CD8-positive, alpha-beta memory T cell (primary cell): ENCODE measurements at regions not wholly inside any gene's neighbourhood (a gene's known extent, or its start where the extent isn't known, plus 50 kb on each side); places are given as distances from the start of the nearest gene placed in this dataset.
"Not testable (repeated sequence)": the region's sequence is repeated elsewhere in the genome, so short reads cannot be mapped to it uniquely, and the experiment has no call there.

Experiments used
- CTCF ChIA-PET: fragments of 350-600 bp; sonication (Branson Sonifier 250); formaldehyde crosslinking; loops from one replicate; lab custom pipeline; 2021; ENCODE audit warnings: antibody characterized with exemption; lab: Charles Lee
- POLR2A ChIA-PET: fragments of 350-600 bp; sonication (Branson Sonifier 250); formaldehyde crosslinking; loops from one replicate; lab custom pipeline; 2021; ENCODE audit warnings: antibody characterized with exemption; lab: Charles Lee
- DNase-seq, 5 donors: peaks; one replicate each; pipeline versions ENCODE4 v3.0.0 to v3.0.0-alpha.2; 2020 to 2022; ENCODE audit warnings: mixed read lengths in 1 of 5
- H3K27ac ChIP-seq: one replicate; pipeline ENCODE4 v1.7.0; 2013; ENCODE audit warnings: low read depth, mild to moderate bottlenecking, low read length, moderate library complexity
- H3K27me3 ChIP-seq: 2 replicates; pipeline ENCODE4 v1.7.0; 2013; ENCODE audit warnings: low read length, mild to moderate bottlenecking; ENCODE audit not compliant: insufficient read depth, poor library complexity, severe bottlenecking
- H3K36me3 ChIP-seq: 2 replicates; pipeline ENCODE4 v1.7.0; 2013; ENCODE audit warnings: mild to moderate bottlenecking, low read length, moderate library complexity; ENCODE audit not compliant: insufficient read depth
- H3K4me1 ChIP-seq: 2 replicates; pipeline ENCODE4 v1.7.0; 2013; ENCODE audit warnings: mild to moderate bottlenecking, low read length, moderate library complexity; ENCODE audit not compliant: insufficient read depth
- H3K4me3 ChIP-seq: 2 replicates; pipeline ENCODE4 v1.7.0; 2013; ENCODE audit warnings: mild to moderate bottlenecking, low read length
- H3K9me3 ChIP-seq: 2 replicates; pipeline ENCODE4 v1.7.0; 2013; ENCODE audit warnings: mild to moderate bottlenecking, low read length
- H3K27ac Mint-ChIP-seq, 8 donors: one replicate each; pipeline ENCODE4 v1.8.0; 2020 to 2021; ENCODE audit warnings: mixed read lengths in 8 of 8, mild to moderate bottlenecking in 6 of 8, inconsistent platforms in 3 of 8, moderate library complexity in 3 of 8
- H3K27me3 Mint-ChIP-seq, 2 donors: one replicate each; pipeline ENCODE4 v1.8.0; 2020 to 2021; ENCODE audit warnings: mixed read lengths in 2 of 2, mild to moderate bottlenecking in 1 of 2, moderate library complexity in 1 of 2
- H3K36me3 Mint-ChIP-seq, 3 donors: one replicate each; pipeline ENCODE4 v1.8.0; 2020 to 2021; ENCODE audit warnings: mixed read lengths in 3 of 3, inconsistent platforms in 1 of 3, mild to moderate bottlenecking in 1 of 3
- H3K4me1 Mint-ChIP-seq, 3 donors: one replicate each; pipeline ENCODE4 v1.8.0; 2020 to 2021; ENCODE audit warnings: mixed read lengths in 3 of 3, inconsistent platforms in 1 of 3, mild to moderate bottlenecking in 1 of 3
- H3K4me3 Mint-ChIP-seq, 7 donors: one replicate each; pipeline ENCODE4 v1.8.0; 2020 to 2021; ENCODE audit warnings: mixed read lengths in 7 of 7, mild to moderate bottlenecking in 6 of 7, moderate library complexity in 4 of 7, inconsistent platforms in 2 of 7
- H3K9me3 Mint-ChIP-seq, 5 donors: one replicate each; pipeline ENCODE4 v1.8.0; 2020 to 2022; ENCODE audit warnings: mixed read lengths in 5 of 5, mild to moderate bottlenecking in 3 of 5, moderate library complexity in 2 of 5, inconsistent platforms in 1 of 5

DNA sequence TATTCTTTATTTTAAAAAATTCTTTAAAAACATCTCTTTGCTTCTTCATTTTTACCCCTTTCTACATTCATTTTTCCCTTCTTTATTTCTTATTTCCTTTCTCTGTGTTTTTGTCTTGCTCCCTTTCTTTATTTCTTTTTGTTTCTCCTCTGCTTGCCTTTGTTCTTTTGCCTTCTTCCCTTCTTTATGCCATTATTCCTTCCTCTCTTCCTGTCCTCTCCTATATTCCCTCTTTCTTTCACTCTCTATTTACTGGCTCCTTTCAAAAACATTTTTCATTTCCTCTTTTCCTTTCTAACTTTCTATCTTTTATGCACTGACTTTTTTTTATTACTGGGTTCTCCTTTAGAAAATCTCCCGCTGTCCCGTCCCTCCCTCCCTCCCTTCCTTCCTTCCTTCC, 102.2 kb downstream of the RBMX2 start:
- peaks cover 0 to 8% of the 10 kb centered on the region in 2 donors for H3K27me3 Mint-ChIP-seq
- peaks cover 0 to 1% (median 0%) of the 10 kb centered on the region in 3 donors for H3K36me3 Mint-ChIP-seq
- no peaks in the 10 kb centered on the region for H3K36me3 ChIP-seq
- no peaks in the 10 kb centered on the region for H3K4me1 ChIP-seq
- no peaks in the 10 kb centered on the region for H3K27me3 ChIP-seq
- ChIA-PET CTCF (no interaction called here), POLR2A (no interaction called here)
- no peaks in the 10 kb centered on the region for H3K4me1 Mint-ChIP-seq
- no peak overlapping the region for H3K27ac Mint-ChIP-seq
- no peak overlapping the region for H3K4me3 ChIP-seq
- no peaks in the 10 kb centered on the region for H3K9me3 ChIP-seq
- no peak for DNase-seq
- H3K9me3 Mint-ChIP-seq, result no peaks in the 10 kb centered on the region
- no peak overlapping the region for H3K4me3 Mint-ChIP-seq
- no peak overlapping the region for H3K27ac ChIP-seq

GRCh38 chrX:130507015-130507414, 105.2 kb downstream of the RBMX2 start:
- Histone ChIP-seq H3K4me3 (no peak overlapping the region), H3K27me3 (no peaks in the 10 kb centered on the region), H3K4me1 (no peaks in the 10 kb centered on the region), H3K9me3 (no peaks in the 10 kb centered on the region), H3K27ac (no peak overlapping the region), H3K36me3 (no peaks in the 10 kb centered on the region)
- H3K27me3 Mint-ChIP-seq, result peaks cover 7 to 8% of the 10 kb centered on the region in 2 donors
- no peaks in the 10 kb centered on the region for H3K4me1 Mint-ChIP-seq
- H3K4me3 Mint-ChIP-seq, result no peak overlapping the region
- H3K36me3 Mint-ChIP-seq, result peaks cover 0 to 1% (median 0%) of the 10 kb centered on the region in 3 donors
- CTCF ChIA-PET, result no interaction called here
- peaks cover 0 to 2% (median 0%) of the 10 kb centered on the region in 5 donors for H3K9me3 Mint-ChIP-seq
- H3K27ac Mint-ChIP-seq, result no peak overlapping the region
- POLR2A ChIA-PET, result no interaction called here
- no peak for DNase-seq

- H3K27ac ChIP-seq, H3K27ac Mint-ChIP-seq, H3K9me3 ChIP-seq, DNase-seq, H3K4me1 ChIP-seq, H3K36me3 ChIP-seq, POLR2A ChIA-PET, H3K4me1 Mint-ChIP-seq, H3K36me3 Mint-ChIP-seq, H3K4me3 ChIP-seq, H3K4me3 Mint-ChIP-seq, CTCF ChIA-PET, H3K27me3 ChIP-seq: not testable (repeated sequence)
- Mint-ChIP-seq H3K9me3 (peaks cover 3 to 11% (median 7%) of the 10 kb centered on the region in 5 donors), H3K27me3 (peaks cover 18 to 31% of the 10 kb centered on the region in 2 donors)
These were observed 110.7 kb downstream of the RBMX2 start for GRCh38 chrX:130512534-130512933.

- peaks cover 15 to 29% of the 10 kb centered on the region in 2 donors for H3K27me3 Mint-ChIP-seq
- no peaks in the 10 kb centered on the region for H3K4me1 Mint-ChIP-seq
- H3K4me3 ChIP-seq, result no peak overlapping the region
- no peaks in the 10 kb centered on the region for H3K4me1 ChIP-seq
- H3K9me3 ChIP-seq, result no peaks in the 10 kb centered on the region
- ChIA-PET CTCF (no interaction called here), POLR2A (no interaction called here)
- H3K36me3 Mint-ChIP-seq, result peaks cover 0 to 5% (median 0%) of the 10 kb centered on the region in 3 donors
- no peak overlapping the region for H3K27ac ChIP-seq
- no peak overlapping the region for H3K4me3 Mint-ChIP-seq
- DNase-seq, result no peak
- peaks cover 3 to 11% (median 7%) of the 10 kb centered on the region in 5 donors for H3K9me3 Mint-ChIP-seq
- no peaks in the 10 kb centered on the region for H3K27me3 ChIP-seq
- no peak overlapping the region for H3K27ac Mint-ChIP-seq
- H3K36me3 ChIP-seq, result no peaks in the 10 kb centered on the region
These were observed 114.3 kb downstream of the RBMX2 start for GRCh38 chrX:130516123-130516522.

- H3K36me3 ChIP-seq, result no peaks in the 10 kb centered on the region
- Mint-ChIP-seq H3K27me3 (peaks cover 8 to 9% of the 10 kb centered on the region in 2 donors), H3K36me3 (no peaks in the 10 kb centered on the region), H3K4me3 (peak overlapping the region in 6 of 7 donors; percentile 24 to 70 (median 40)), H3K27ac (no peak overlapping the region), H3K4me1 (peaks cover 0 to 7% (median 0%) of the 10 kb centered on the region in 3 donors), H3K9me3 (peaks cover 0 to 2% (median 0%) of the 10 kb centered on the region in 5 donors)
- no peaks in the 10 kb centered on the region for H3K4me1 ChIP-seq
- ChIA-PET CTCF (no interaction called here), POLR2A (no interaction called here)
- no peak overlapping the region for H3K4me3 ChIP-seq
- H3K9me3 ChIP-seq, result no peaks in the 10 kb centered on the region
- no peak overlapping the region for H3K27ac ChIP-seq
- DNase-seq, result no peak
- no peaks in the 10 kb centered on the region for H3K27me3 ChIP-seq
These were observed 121.9 kb downstream of the RBMX2 start for GRCh38 chrX:130523460-130524394.

- Mint-ChIP-seq H3K4me1 (peaks cover 0 to 7% (median 0%) of the 10 kb centered on the region in 3 donors), H3K27me3 (peaks cover 8 to 9% of the 10 kb centered on the region in 2 donors), H3K36me3 (no peaks in the 10 kb centered on the region), H3K9me3 (peaks cover 0 to 2% (median 0%) of the 10 kb centered on the region in 5 donors), H3K27ac (no peak overlapping the region), H3K4me3 (peak overlapping the region in 4 of 7 donors; percentile 24 to 70 (median 40))
- Histone ChIP-seq H3K4me1 (no peaks in the 10 kb centered on the region), H3K27me3 (no peaks in the 10 kb centered on the region), H3K9me3 (no peaks in the 10 kb centered on the region), H3K27ac (no peak overlapping the region), H3K36me3 (no peaks in the 10 kb centered on the region), H3K4me3 (no peak overlapping the region)
- CTCF ChIA-PET, result no interaction called here
- no peak for DNase-seq
- POLR2A ChIA-PET, result no interaction called here
These were observed 122.8 kb downstream of the RBMX2 start for GRCh38 chrX:130524476-130525194.

DNA sequence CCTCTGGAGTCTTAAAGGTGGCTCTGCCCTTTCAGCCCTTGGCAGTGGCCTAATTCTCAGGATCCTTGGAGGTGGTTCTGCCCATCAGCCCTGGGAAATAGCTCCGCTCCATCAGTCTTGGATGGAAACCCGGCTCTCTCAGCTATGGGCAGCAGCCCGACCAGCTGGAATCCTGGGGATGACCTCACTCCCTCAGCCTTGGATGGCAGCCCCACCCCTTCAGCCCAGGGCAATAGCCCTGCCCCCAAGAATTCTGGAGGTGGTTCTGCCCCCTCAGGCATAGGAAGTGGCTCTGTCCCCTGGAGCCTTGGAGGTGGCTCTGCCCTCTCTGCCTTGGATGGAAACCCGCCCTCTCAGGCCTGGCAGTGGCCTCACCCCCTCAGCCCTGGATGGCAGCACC, 127.7 kb downstream of the RBMX2 start:
- Histone ChIP-seq H3K27me3 (no peaks in the 10 kb centered on the region), H3K4me1 (no peaks in the 10 kb centered on the region), H3K36me3 (no peaks in the 10 kb centered on the region), H3K27ac (no peak overlapping the region), H3K9me3 (no peaks in the 10 kb centered on the region), H3K4me3 (no peak overlapping the region)
- Mint-ChIP-seq H3K4me3 (no peak overlapping the region), H3K27ac (no peak overlapping the region), H3K27me3 (peaks cover 2 to 10% of the 10 kb centered on the region in 2 donors), H3K9me3 (peaks cover 0 to 2% (median 0%) of the 10 kb centered on the region in 5 donors), H3K36me3 (no peaks in the 10 kb centered on the region), H3K4me1 (peaks cover 0 to 2% (median 0%) of the 10 kb centered on the region in 3 donors)
- DNase-seq, result no peak
- ChIA-PET POLR2A (no interaction called here), CTCF (no interaction called here)

GRCh38 chrX:130531066-130531465, 129.3 kb downstream of the RBMX2 start:
- H3K36me3 Mint-ChIP-seq, result no peaks in the 10 kb centered on the region
- H3K4me1 ChIP-seq, result no peaks in the 10 kb centered on the region
- ChIA-PET POLR2A (no interaction called here), CTCF (no interaction called here)
- no peaks in the 10 kb centered on the region for H3K36me3 ChIP-seq
- no peaks in the 10 kb centered on the region for H3K9me3 ChIP-seq
- H3K27ac Mint-ChIP-seq, result no peak overlapping the region
- H3K27ac ChIP-seq, result no peak overlapping the region
- H3K9me3 Mint-ChIP-seq, result no peaks in the 10 kb centered on the region
- peaks cover 3 to 4% of the 10 kb centered on the region in 2 donors for H3K27me3 Mint-ChIP-seq
- H3K4me3 Mint-ChIP-seq, result no peak overlapping the region
- H3K4me1 Mint-ChIP-seq, result no peaks in the 10 kb centered on the region
- DNase-seq, result no peak
- H3K27me3 ChIP-seq, result no peaks in the 10 kb centered on the region
- H3K4me3 ChIP-seq, result no peak overlapping the region
